DOHH2 (cell line): ENCODE measurements at regions not wholly inside any gene's neighbourhood (a gene's known extent, or its start where the extent isn't known, plus 50 kb on each side); places are given as distances from the start of the nearest gene placed in this dataset.

Experiments
- H3F3A ChIP-seq: fragments of 200-600 bp; sonication (generic), shearing (Covaris generic); 2 replicates; pipeline ENCODE4 v1.6.0; 2016; ENCODE audit warnings: antibody characterized with exemption, mild to moderate bottlenecking; ENCODE audit not compliant: control insufficient read depth, insufficient read depth
- H3K27ac ChIP-seq: fragments of 200-600 bp; sonication (generic); 2 replicates; pipeline ENCODE4 v1.5.1; 2014; ENCODE audit warnings: low read depth, mild to moderate bottlenecking, low read length, moderate library complexity
- H3K27me3 ChIP-seq: fragments of 200-600 bp; sonication (generic); 2 replicates; pipeline ENCODE4 v1.6.1; 2014; ENCODE audit warnings: mild to moderate bottlenecking, low read length, mixed read lengths; ENCODE audit not compliant: control insufficient read depth
- H3K36me3 ChIP-seq: fragments of 200-600 bp; sonication (generic); 2 replicates; pipeline ENCODE4 v1.6.1; 2014; ENCODE audit warnings: mild to moderate bottlenecking, low read length, moderate library complexity, mixed read lengths; ENCODE audit not compliant: control insufficient read depth
- H3K4me1 ChIP-seq: fragments of 200-600 bp; sonication (generic); 2 replicates; pipeline ENCODE4 v1.6.1; 2014; ENCODE audit warnings: mild to moderate bottlenecking, low read length, mixed read lengths; ENCODE audit not compliant: control insufficient read depth
- H3K4me2 ChIP-seq: fragments of 200-600 bp; sonication (generic); 2 replicates; pipeline ENCODE4 v1.6.0; 2014; ENCODE audit warnings: mild to moderate bottlenecking, low read length, moderate library complexity
- H3K4me3 ChIP-seq: fragments of 200-600 bp; sonication (generic); 2 replicates; pipeline ENCODE4 v1.5.1; 2014; ENCODE audit warnings: mild to moderate bottlenecking, low read length, mixed read lengths
- H3K79me2 ChIP-seq: fragments of 200-600 bp; sonication (generic); 2 replicates; pipeline ENCODE4 v1.6.1; 2014; ENCODE audit warnings: mild to moderate bottlenecking, low read length, mixed read lengths; ENCODE audit not compliant: control insufficient read depth
- H3K9me2 ChIP-seq: fragments of 200-600 bp; sonication (generic); replicated peaks from 2 replicates; pipeline ENCODE4 v1.6.1; 2014; ENCODE audit warnings: mild to moderate bottlenecking, low read length, mixed read lengths; ENCODE audit not compliant: control insufficient read depth
- H3K9me3 ChIP-seq: fragments of 200-600 bp; sonication (generic); 2 replicates; pipeline ENCODE4 v1.6.1; 2014; ENCODE audit warnings: antibody characterized with exemption, low read length, mixed read lengths; ENCODE audit not compliant: control insufficient read depth, insufficient read depth
- H4K20me1 ChIP-seq: fragments of 200-600 bp; sonication (generic); 2 replicates; pipeline ENCODE4 v1.6.0; 2014; ENCODE audit warnings: low read depth, mild to moderate bottlenecking, antibody characterized with exemption, low read length, moderate library complexity; ENCODE audit not compliant: control insufficient read depth, insufficient read depth
- CTCF ChIP-seq: fragments of 200-600 bp; sonication (generic); IDR thresholded peaks from one replicate; pipeline ENCODE4 v1.5.1; 2014; ENCODE audit warnings: antibody characterized with exemption, mild to moderate bottlenecking, low read depth, low read length; ENCODE audit not compliant: poor library complexity, severe bottlenecking
- EZH2phosphoT487 ChIP-seq: fragments of 200-600 bp; sonication (generic); IDR thresholded peaks from 2 replicates; pipeline ENCODE4 v1.6.1; 2017; ENCODE audit warnings: borderline replicate concordance, mild to moderate bottlenecking, antibody characterized with exemption, low read length, moderate library complexity, mixed read lengths

GRCh38 chr9:32843295-32843694 lies 60.0 kb downstream of the TMEM215 start:
- Histone ChIP-seq H4K20me1 (no peaks in the 10 kb centered on the region), H3K79me2 (no peaks in the 10 kb centered on the region), H3K27ac (no peak overlapping the region), H3K4me3 (no peak overlapping the region), H3K9me3 (no peaks in the 10 kb centered on the region), H3K4me1 (no peaks in the 10 kb centered on the region), H3K4me2 (no peak overlapping the region), H3K27me3 (no peaks in the 10 kb centered on the region; the same call in 1 of the 2 replicates), H3F3A (no peaks in the 10 kb centered on the region), H3K9me2 (no peaks in the 10 kb centered on the region), H3K36me3 (no peaks in the 10 kb centered on the region)
- TF ChIP-seq CTCF (no peak), EZH2phosphoT487 (no peak)

GRCh38 chr9:32844259-32844658 lies 60.9 kb downstream of the TMEM215 start:
- Histone ChIP-seq H3K4me2 (no peak overlapping the region), H3K36me3 (no peaks in the 10 kb centered on the region), H3K27ac (no peak overlapping the region), H3K27me3 (no peaks in the 10 kb centered on the region; the same call in 1 of the 2 replicates), H3K4me3 (no peak overlapping the region), H3F3A (no peaks in the 10 kb centered on the region), H3K9me3 (no peaks in the 10 kb centered on the region), H3K4me1 (no peaks in the 10 kb centered on the region), H3K79me2 (no peaks in the 10 kb centered on the region), H4K20me1 (no peaks in the 10 kb centered on the region), H3K9me2 (no peaks in the 10 kb centered on the region)
- TF ChIP-seq EZH2phosphoT487 (no peak), CTCF (no peak)

- Histone ChIP-seq H3K4me1 (no peaks in the 10 kb centered on the region), H3K4me2 (no peak overlapping the region), H3K27ac (no peak overlapping the region), H3K79me2 (no peaks in the 10 kb centered on the region), H3K9me3 (no peaks in the 10 kb centered on the region), H3F3A (no peaks in the 10 kb centered on the region), H3K36me3 (no peaks in the 10 kb centered on the region), H3K27me3 (no peaks in the 10 kb centered on the region), H3K9me2 (no peaks in the 10 kb centered on the region), H4K20me1 (no peaks in the 10 kb centered on the region), H3K4me3 (no peak overlapping the region)
- TF ChIP-seq CTCF (no peak), EZH2phosphoT487 (no peak)
Observed at GRCh38 chr9:32854271-32854670, 70.9 kb downstream of the TMEM215 start.

GRCh38 chr9:32855752-32856151 lies 72.4 kb downstream of the TMEM215 start:
- Histone ChIP-seq H3F3A (no peaks in the 10 kb centered on the region), H3K4me3 (no peak overlapping the region), H3K9me3 (no peaks in the 10 kb centered on the region), H4K20me1 (no peaks in the 10 kb centered on the region), H3K4me2 (no peak overlapping the region), H3K36me3 (no peaks in the 10 kb centered on the region), H3K9me2 (no peaks in the 10 kb centered on the region), H3K4me1 (no peaks in the 10 kb centered on the region), H3K27me3 (no peaks in the 10 kb centered on the region), H3K79me2 (no peaks in the 10 kb centered on the region), H3K27ac (no peak overlapping the region)
- no peak for TF ChIP-seq CTCF
- no peak for TF ChIP-seq EZH2phosphoT487
